ENCODE measurements at regions not wholly inside any gene's neighbourhood (a gene's known extent, or its start where the extent isn't known, plus 50 kb on each side); places are given as distances from the start of the nearest gene placed in this dataset.

GRCh38 chr9:129478461-129478860, 142.4 kb downstream of the C9orf50 start:
- no peak overlapping the region for H3K4me3 ChIP-seq (ENCODE audit: low read depth, low read length)
- no peak for DNase-seq (ENCODE audit: low read depth)
- no peak for TF ChIP-seq CTCF (IDR thresholded peaks at IDR 0.05; ENCODE audit: insufficient read depth, low read depth, low read length, missing control alignments)

- no peak overlapping the region for H3K4me3 ChIP-seq (ENCODE audit: low read depth, low read length)
- DNase-seq (ENCODE audit: low read depth) = no peak
- TF ChIP-seq CTCF (IDR thresholded peaks at IDR 0.05; ENCODE audit: insufficient read depth, low read depth, low read length, missing control alignments) = no peak
Measured at GRCh38 chr9:129476821-129477611, 143.9 kb downstream of the C9orf50 start.

GRCh38 chr9:129474740-129475404, 146.0 kb downstream of the C9orf50 start:
- no peak for DNase-seq (ENCODE audit: low read depth)
- no peak for TF ChIP-seq CTCF (IDR thresholded peaks at IDR 0.05; ENCODE audit: insufficient read depth, low read depth, low read length, missing control alignments)
- H3K4me3 ChIP-seq (ENCODE audit: low read depth, low read length) = no peak overlapping the region

GRCh38 chr9:129473523-129474244, 147.2 kb downstream of the C9orf50 start:
- no peak overlapping the region for H3K4me3 ChIP-seq (ENCODE audit: low read depth, low read length)
- no peak for DNase-seq (ENCODE audit: low read depth)
- TF ChIP-seq CTCF (IDR thresholded peaks at IDR 0.05; ENCODE audit: insufficient read depth, low read depth, low read length, missing control alignments) = no peak

- no peak for DNase-seq (ENCODE audit: low read depth)
- no peak for TF ChIP-seq CTCF (IDR thresholded peaks at IDR 0.05; ENCODE audit: insufficient read depth, low read depth, low read length, missing control alignments)
- no peak overlapping the region for H3K4me3 ChIP-seq (ENCODE audit: low read depth, low read length)
Measured at GRCh38 chr9:129472651-129473102, 148.2 kb downstream of the C9orf50 start.

GRCh38 chr9:129471201-129472019, 149.5 kb downstream of the C9orf50 start:
- no peak overlapping the region for H3K4me3 ChIP-seq (ENCODE audit: low read depth, low read length)
- DNase-seq (ENCODE audit: low read depth) = no peak
- TF ChIP-seq CTCF (IDR thresholded peaks at IDR 0.05; ENCODE audit: insufficient read depth, low read depth, low read length, missing control alignments) = no peak
